ENCODE measurements at regions not wholly inside any gene's neighbourhood (a gene's known extent, or its start where the extent isn't known, plus 50 kb on each side); places are given as distances from the start of the nearest gene placed in this dataset.

- H3K27me3 ChIP-seq (ENCODE audit: control insufficient read depth, low read length): no peaks in the 10 kb centered on the region
Measured at GRCh38 chr2:2845267-2845666, 514.2 kb upstream of the MYT1L start.

GRCh38 chr2:2843969-2844548 lies 513.0 kb upstream of the MYT1L start:
- no peak overlapping the region for H3K4me2 ChIP-seq (ENCODE audit: low read length)

More at GRCh38 chr2:2845267-2845666, 514.2 kb upstream of the MYT1L start:
- no peaks in the 10 kb centered on the region for H3F3A ChIP-seq (ENCODE audit: control insufficient read depth, insufficient read depth)
- no peaks in the 10 kb centered on the region for H4K20me1 ChIP-seq (ENCODE audit: control insufficient read depth, insufficient read depth, low read depth, low read length)
- no peak overlapping the region for H3K4me2 ChIP-seq (ENCODE audit: low read length)
- no peaks in the 10 kb centered on the region for H3K79me2 ChIP-seq (ENCODE audit: control insufficient read depth, low read length)
- H3K4me3 ChIP-seq (ENCODE audit: low read length): no peak overlapping the region
- H3K27ac ChIP-seq (ENCODE audit: low read depth, low read length): no peak overlapping the region
- no peaks in the 10 kb centered on the region for H3K9me2 ChIP-seq (replicated peaks; ENCODE audit: control insufficient read depth, low read length)
- TF ChIP-seq EZH2phosphoT487 (IDR thresholded peaks at IDR 0.05; ENCODE audit: borderline replicate concordance, low read length) (no peak), CTCF (IDR thresholded peaks at IDR 0.05; ENCODE audit: low read depth, low read length, poor library complexity, severe bottlenecking) (no peak)
- H3K4me1 ChIP-seq (ENCODE audit: control insufficient read depth, low read length): no peaks in the 10 kb centered on the region
- H3K36me3 ChIP-seq (ENCODE audit: control insufficient read depth, low read length): no peaks in the 10 kb centered on the region
- H3K9me3 ChIP-seq (ENCODE audit: control insufficient read depth, insufficient read depth, low read length): no peaks in the 10 kb centered on the region

GRCh38 chr2:2842466-2842865 lies 511.4 kb upstream of the MYT1L start:
- Histone ChIP-seq H3K36me3 (ENCODE audit: control insufficient read depth, low read length) (no peaks in the 10 kb centered on the region), H3K4me2 (ENCODE audit: low read length) (no peak overlapping the region), H4K20me1 (ENCODE audit: control insufficient read depth, insufficient read depth, low read depth, low read length) (no peaks in the 10 kb centered on the region), H3K27ac (ENCODE audit: low read depth, low read length) (no peak overlapping the region), H3F3A (ENCODE audit: control insufficient read depth, insufficient read depth) (no peaks in the 10 kb centered on the region), H3K9me2 (replicated peaks; ENCODE audit: control insufficient read depth, low read length) (no peaks in the 10 kb centered on the region), H3K27me3 (ENCODE audit: control insufficient read depth, low read length) (no peaks in the 10 kb centered on the region), H3K4me1 (ENCODE audit: control insufficient read depth, low read length) (no peaks in the 10 kb centered on the region), H3K79me2 (ENCODE audit: control insufficient read depth, low read length) (no peaks in the 10 kb centered on the region), H3K4me3 (ENCODE audit: low read length) (no peak overlapping the region), H3K9me3 (ENCODE audit: control insufficient read depth, insufficient read depth, low read length) (no peaks in the 10 kb centered on the region)
- TF ChIP-seq CTCF (IDR thresholded peaks at IDR 0.05; ENCODE audit: low read depth, low read length, poor library complexity, severe bottlenecking): no peak
- TF ChIP-seq EZH2phosphoT487 (IDR thresholded peaks at IDR 0.05; ENCODE audit: borderline replicate concordance, low read length): no peak

More at GRCh38 chr2:2843969-2844548, 513.0 kb upstream of the MYT1L start:
- Histone ChIP-seq H3K27me3 (ENCODE audit: control insufficient read depth, low read length) (no peaks in the 10 kb centered on the region), H3K79me2 (ENCODE audit: control insufficient read depth, low read length) (no peaks in the 10 kb centered on the region), H3K4me1 (ENCODE audit: control insufficient read depth, low read length) (no peaks in the 10 kb centered on the region), H4K20me1 (ENCODE audit: control insufficient read depth, insufficient read depth, low read depth, low read length) (no peaks in the 10 kb centered on the region), H3K36me3 (ENCODE audit: control insufficient read depth, low read length) (no peaks in the 10 kb centered on the region), H3K9me3 (ENCODE audit: control insufficient read depth, insufficient read depth, low read length) (no peaks in the 10 kb centered on the region), H3F3A (ENCODE audit: control insufficient read depth, insufficient read depth) (no peaks in the 10 kb centered on the region), H3K9me2 (replicated peaks; ENCODE audit: control insufficient read depth, low read length) (no peaks in the 10 kb centered on the region), H3K4me3 (ENCODE audit: low read length) (no peak overlapping the region), H3K27ac (ENCODE audit: low read depth, low read length) (no peak overlapping the region)
- peak; percentile 50 for TF ChIP-seq CTCF (IDR thresholded peaks at IDR 0.05; ENCODE audit: low read depth, low read length, poor library complexity, severe bottlenecking)
- TF ChIP-seq EZH2phosphoT487 (IDR thresholded peaks at IDR 0.05; ENCODE audit: borderline replicate concordance, low read length): no peak

Measured in DOHH2 (cell line).